ENCODE measurements at regions not wholly inside any gene's neighbourhood (a gene's known extent, or its start where the extent isn't known, plus 50 kb on each side); places are given as distances from the start of the nearest gene placed in this dataset.

GRCh38 chr6:150537893-150538292 is 61.8 kb upstream of the PLEKHG1 start:
- H3K4me3 ChIP-seq (ENCODE audit: control extremely low read depth in 1 of 5, extremely low read depth in 1 of 5, insufficient read depth in 1 of 5, low read depth in 2 of 5, low read length in 4 of 5), result no peak overlapping the region
- H2AFZ ChIP-seq (ENCODE audit: insufficient read depth, low read depth, low read length, poor library complexity, severe bottlenecking), result no peak overlapping the region
- intact Hi-C loops (cut with micrococcal nuclease), result loop anchor here (5.0 kb wide), 1 partner anchor 59 kb away; the partner anchor contains the start of gene PLEKHG1
- no peaks in the 10 kb centered on the region for H3K4me1 ChIP-seq (ENCODE audit: control insufficient read depth in 2 of 2, insufficient read depth in 2 of 2, low read length in 2 of 2)
- Mint-ChIP-seq H3K27me3 (peaks cover 17% of the 10 kb centered on the region), H3K4me1 (no peaks in the 10 kb centered on the region), H3K9me3 (ENCODE audit: insufficient read depth) (no peaks in the 10 kb centered on the region), H3K4me3 (no peak overlapping the region), H3K27ac (no peak overlapping the region)
- H4K20me1 ChIP-seq (ENCODE audit: control insufficient read depth, insufficient read depth, low read length, poor library complexity, severe bottlenecking), result no peaks in the 10 kb centered on the region
- no peak overlapping the region for H3K4me2 ChIP-seq (replicated peaks; ENCODE audit: low read depth, low read length, poor library complexity, severe bottlenecking)
- no peaks in the 10 kb centered on the region for H3K79me2 ChIP-seq (ENCODE audit: control insufficient read depth, insufficient read depth, low read length)
- no peaks in the 10 kb centered on the region for H3K36me3 ChIP-seq (replicated peaks in 1 of 2; ENCODE audit: control extremely low read depth in 1 of 2, control insufficient read depth in 1 of 2, extremely low read depth in 1 of 2, insufficient read depth in 2 of 2, low read length in 1 of 2)
- WGBS (ENCODE audit: insufficient coverage), result 83% methylated on average over 1 of the region's 1 CpG
- no peaks in the 10 kb centered on the region for H3K9me3 ChIP-seq (ENCODE audit: control extremely low read depth in 1 of 3, control insufficient read depth in 2 of 3, insufficient read depth in 1 of 3, low read length in 2 of 3)
- H3K27me3 ChIP-seq (replicated peaks in 1 of 4; ENCODE audit: control extremely low read depth in 1 of 4, control insufficient read depth in 3 of 4, insufficient read depth in 4 of 4, low read length in 3 of 4), result peaks cover 0 to 11% (median 3%) of the 10 kb centered on the region in 4 experiments
- ATAC-seq (ENCODE audit: low read depth) (no peak), DNase-seq (no peak)
- POLR2A ChIA-PET, result no interaction called here
- TF ChIP-seq EZH2 (IDR thresholded peaks at IDR 0.05; ENCODE audit: borderline replicate concordance, insufficient read depth, low read depth, low read length, poor library complexity, severe bottlenecking), result no peak
- TF ChIP-seq CTCF (IDR thresholded peaks at IDR 0.05), result no peak
- no peak overlapping the region for H3K9ac ChIP-seq (ENCODE audit: low read length)
- H3K27ac ChIP-seq (ENCODE audit: low read length in 2 of 2), result no peak overlapping the region
- CTCF ChIA-PET, result interaction anchor here (1.5 kb wide), 1 partner anchor 119 kb away, joined by 3 read pairs; no protein-coding TSS in a partner anchor

GRCh38 chr6:150539111-150539510 is 60.6 kb upstream of the PLEKHG1 start:
- ATAC-seq (ENCODE audit: low read depth), result no peak
- Histone ChIP-seq H4K20me1 (ENCODE audit: control insufficient read depth, insufficient read depth, low read length, poor library complexity, severe bottlenecking) (no peaks in the 10 kb centered on the region), H3K4me1 (ENCODE audit: control insufficient read depth in 2 of 2, insufficient read depth in 2 of 2, low read length in 2 of 2) (no peaks in the 10 kb centered on the region), H3K9ac (ENCODE audit: low read length) (no peak overlapping the region), H3K27ac (ENCODE audit: low read length in 2 of 2) (no peak overlapping the region), H2AFZ (ENCODE audit: insufficient read depth, low read depth, low read length, poor library complexity, severe bottlenecking) (no peak overlapping the region), H3K9me3 (ENCODE audit: control extremely low read depth in 1 of 3, control insufficient read depth in 2 of 3, insufficient read depth in 1 of 3, low read length in 2 of 3) (no peaks in the 10 kb centered on the region), H3K27me3 (replicated peaks in 1 of 4; ENCODE audit: control extremely low read depth in 1 of 4, control insufficient read depth in 3 of 4, insufficient read depth in 4 of 4, low read length in 3 of 4) (peaks cover 0 to 11% (median 3%) of the 10 kb centered on the region in 4 experiments), H3K4me3 (ENCODE audit: control extremely low read depth in 1 of 5, extremely low read depth in 1 of 5, insufficient read depth in 1 of 5, low read depth in 2 of 5, low read length in 4 of 5) (no peak overlapping the region), H3K4me2 (replicated peaks; ENCODE audit: low read depth, low read length, poor library complexity, severe bottlenecking) (no peak overlapping the region), H3K36me3 (replicated peaks in 1 of 2; ENCODE audit: control extremely low read depth in 1 of 2, control insufficient read depth in 1 of 2, extremely low read depth in 1 of 2, insufficient read depth in 2 of 2, low read length in 1 of 2) (no peaks in the 10 kb centered on the region), H3K79me2 (ENCODE audit: control insufficient read depth, insufficient read depth, low read length) (no peaks in the 10 kb centered on the region)
- no peak overlapping the region for H3K4me3 Mint-ChIP-seq
- H3K27ac Mint-ChIP-seq, result no peak overlapping the region
- TF ChIP-seq EZH2 (IDR thresholded peaks at IDR 0.05; ENCODE audit: borderline replicate concordance, insufficient read depth, low read depth, low read length, poor library complexity, severe bottlenecking) (no peak), CTCF (IDR thresholded peaks at IDR 0.05) (no peak)
- H3K27me3 Mint-ChIP-seq, result peaks cover 21% of the 10 kb centered on the region
- intact Hi-C loops (cut with micrococcal nuclease), result loop anchor here (5.0 kb wide), 1 partner anchor 58 kb away; the partner anchor contains the start of gene PLEKHG1
- DNase-seq, result no peak
- POLR2A ChIA-PET, result no interaction called here
- H3K9me3 Mint-ChIP-seq (ENCODE audit: insufficient read depth), result no peaks in the 10 kb centered on the region
- CTCF ChIA-PET, result no interaction called here
- H3K4me1 Mint-ChIP-seq, result no peaks in the 10 kb centered on the region
- 88% methylated on average over 2 of the region's 2 CpGs for WGBS (ENCODE audit: insufficient coverage)

Measured in B cell (primary cell).